Femur (tissue), 1 donor: ENCODE measurements at regions not wholly inside any gene's neighbourhood (a gene's known extent, or its start where the extent isn't known, plus 50 kb on each side); places are given as distances from the start of the nearest gene placed in this dataset.
"Not testable (repeated sequence)": the region's sequence is repeated elsewhere in the genome, so short reads cannot be mapped to it uniquely, and the experiment has no call there.

Experiments
- DNase-seq: peaks from one replicate; pipeline ENCODE4 v3.0.0-alpha.2; 2017

- no peak for DNase-seq
Observed at GRCh38 chr7:46786995-46787394, 794.9 kb downstream of the TNS3 start.

GRCh38 chr7:46786221-46786954 lies 795.5 kb downstream of the TNS3 start:
- no peak for DNase-seq

- no peak for DNase-seq
Observed at GRCh38 chr7:46784732-46785131, 797.2 kb downstream of the TNS3 start.

- DNase-seq, result no peak
Observed at GRCh38 chr7:46781901-46782439, 799.9 kb downstream of the TNS3 start.

- DNase-seq, result no peak
Observed at GRCh38 chr7:46776790-46777189, 805.1 kb downstream of the TNS3 start.

- DNase-seq, result no peak
Observed at GRCh38 chr7:46775776-46776175, 806.1 kb downstream of the TNS3 start.

- no peak for DNase-seq
Observed at GRCh38 chr7:46775020-46775419, 806.9 kb downstream of the TNS3 start.

- DNase-seq, result no peak
Observed at GRCh38 chr7:46774515-46774914, 807.4 kb downstream of the TNS3 start.

GRCh38 chr7:46772776-46773175 lies 809.1 kb downstream of the TNS3 start:
- no peak for DNase-seq

- no peak for DNase-seq
Observed at GRCh38 chr7:46767071-46767470, 814.8 kb downstream of the TNS3 start.

- DNase-seq, result peak; percentile 54
Observed at GRCh38 chr7:46764100-46764936, 817.6 kb downstream of the TNS3 start.

- no peak for DNase-seq
Observed at GRCh38 chr7:46763344-46763743, 818.6 kb downstream of the TNS3 start.

- no peak for DNase-seq
Observed at GRCh38 chr7:46759711-46760480, 822.0 kb downstream of the TNS3 start.

- DNase-seq, result no peak
Observed at GRCh38 chr7:46756996-46757395, 824.9 kb downstream of the TNS3 start.

GRCh38 chr7:46756256-46756655 lies 825.7 kb downstream of the TNS3 start:
- DNase-seq, result no peak

- no peak for DNase-seq
Observed at GRCh38 chr7:46755120-46756034, 826.5 kb downstream of the TNS3 start.

GRCh38 chr7:46754140-46754720 lies 827.7 kb downstream of the TNS3 start:
- no peak for DNase-seq

GRCh38 chr7:46753662-46754061 lies 828.2 kb downstream of the TNS3 start:
- no peak for DNase-seq

- DNase-seq, result no peak
Observed at GRCh38 chr7:46752881-46753366, 829.0 kb downstream of the TNS3 start.

- not testable (repeated sequence) for DNase-seq
Observed at GRCh38 chr7:46751927-46752723, 829.8 kb downstream of the TNS3 start.

- no peak for DNase-seq
Observed at GRCh38 chr7:46751471-46751870, 830.4 kb upstream of the IGFBP3 start.
